Stomach smooth muscle (tissue), 2 donors: ENCODE measurements at regions not wholly inside any gene's neighbourhood (a gene's known extent, or its start where the extent isn't known, plus 50 kb on each side); places are given as distances from the start of the nearest gene placed in this dataset.
"Not testable (repeated sequence)": the region's sequence is repeated elsewhere in the genome, so short reads cannot be mapped to it uniquely, and the experiment has no call there.

ENCODE experiments used
- H3K27ac ChIP-seq: one replicate; pipeline ENCODE4 v1.7.0; 2013; ENCODE audit warnings: mild to moderate bottlenecking, low read length, inconsistent platforms
- H3K27me3 ChIP-seq, 2 donors: one replicate each; pipeline ENCODE4 v1.7.0; 2013; ENCODE audit warnings: low read length in 2 of 2; ENCODE audit not compliant: insufficient read depth in 2 of 2, control insufficient read depth in 1 of 2
- H3K36me3 ChIP-seq, 2 donors: one replicate each; pipeline ENCODE4 v1.7.0; 2013; ENCODE audit warnings: low read length in 2 of 2; ENCODE audit not compliant: control insufficient read depth in 2 of 2, insufficient read depth in 2 of 2
- H3K4me1 ChIP-seq: one replicate; pipeline ENCODE4 v1.7.0; 2013; ENCODE audit warnings: low read length; ENCODE audit not compliant: control insufficient read depth, insufficient read depth
- H3K4me3 ChIP-seq, 2 donors: one replicate each; pipeline ENCODE4 v1.7.0; 2013; ENCODE audit warnings: low read length in 2 of 2
- H3K9ac ChIP-seq, 2 donors: one replicate each; pipeline ENCODE4 v1.7.0; 2013; ENCODE audit warnings: low read length in 2 of 2, mild to moderate bottlenecking in 1 of 2
- H3K9me3 ChIP-seq, 2 donors: one replicate each; pipeline ENCODE4 v1.7.0; 2013; ENCODE audit warnings: low read length in 2 of 2; ENCODE audit not compliant: control insufficient read depth in 2 of 2
- donor health status: healthy.
- donor health status: Pancreatic carcinoma.

DNA sequence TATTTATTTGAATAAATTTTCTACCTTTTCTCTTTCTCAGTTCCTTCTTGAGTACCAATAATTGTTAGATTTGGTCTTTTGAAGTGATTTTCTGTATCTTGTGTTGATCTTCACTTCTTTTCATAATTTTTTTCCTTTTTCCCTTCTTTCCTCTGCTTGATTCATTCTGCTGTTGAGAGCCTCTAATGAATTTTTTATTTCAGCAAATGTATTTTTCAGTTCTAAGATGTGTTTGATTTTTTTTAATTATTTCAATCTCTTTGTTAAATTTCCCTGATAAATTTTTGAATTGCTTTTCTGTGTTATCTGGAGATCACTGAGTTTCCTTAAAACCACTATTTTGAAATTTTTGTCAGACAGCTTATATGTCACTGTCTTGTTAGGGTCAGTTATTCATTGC lies 155.4 kb upstream of the IL15 start:
- Histone ChIP-seq H3K27me3 (no peaks in the 10 kb centered on the region), H3K27ac (no peak overlapping the region), H3K36me3 (no peaks in the 10 kb centered on the region), H3K4me1 (no peaks in the 10 kb centered on the region), H3K9ac (no peak overlapping the region), H3K9me3 (peaks cover 11 to 15% of the 10 kb centered on the region in 2 donors), H3K4me3 (no peak overlapping the region)

DNA sequence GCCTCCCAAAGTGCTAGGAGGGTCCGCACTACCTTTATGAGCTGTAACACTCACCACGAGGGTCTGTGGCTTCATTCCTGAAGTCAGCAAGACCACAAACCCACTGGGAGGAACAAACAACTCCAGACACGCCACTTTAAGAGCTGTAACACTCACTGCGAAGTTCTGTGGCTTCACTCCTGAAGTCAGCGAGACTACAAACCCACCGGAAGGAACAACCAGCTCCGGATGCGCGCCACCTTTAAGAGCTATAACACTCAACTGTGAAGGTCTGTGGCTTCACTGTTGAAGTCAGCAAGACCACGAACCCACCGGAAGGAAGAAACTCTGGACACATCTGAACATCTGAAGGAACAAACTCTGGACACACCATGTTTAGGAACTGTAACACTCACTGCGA lies 152.1 kb upstream of the IL15 start:
- H3K27me3 ChIP-seq, H3K27ac ChIP-seq, H3K4me3 ChIP-seq, H3K36me3 ChIP-seq, H3K9ac ChIP-seq, H3K4me1 ChIP-seq: not testable (repeated sequence)
- H3K9me3 ChIP-seq: peaks cover 11 to 15% of the 10 kb centered on the region in 2 donors

DNA sequence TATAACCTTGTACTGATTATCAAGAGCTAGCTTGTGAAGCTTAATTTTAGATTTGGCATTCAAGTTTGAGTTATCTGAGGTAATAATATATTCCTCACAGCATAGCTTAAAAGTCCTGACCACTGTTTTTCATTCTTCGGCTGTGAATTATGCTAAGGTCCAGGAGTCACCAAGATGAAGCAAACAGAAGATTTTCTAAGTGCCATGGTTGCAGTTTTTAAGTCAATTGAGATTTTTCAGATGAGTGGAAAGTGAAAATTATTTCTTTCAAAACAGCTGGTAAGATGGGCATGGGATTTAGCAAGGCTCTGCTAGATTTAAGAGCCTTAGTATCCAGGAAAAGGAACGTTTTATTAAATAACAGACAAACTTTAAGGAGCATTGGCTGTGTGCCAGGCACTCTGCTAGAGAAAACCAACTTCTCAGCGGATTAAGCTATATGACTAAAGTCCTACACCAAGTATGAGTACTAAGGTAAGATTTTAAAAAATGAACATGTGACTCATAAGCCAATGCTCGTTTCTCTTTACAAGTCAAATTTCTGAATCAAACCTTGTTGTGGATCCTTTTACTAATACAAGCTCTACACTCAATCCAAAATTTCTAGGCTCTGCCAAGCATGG lies 149.9 kb upstream of the IL15 start:
- Histone ChIP-seq H3K9ac (no peak overlapping the region), H3K4me3 (no peak overlapping the region), H3K27me3 (no peaks in the 10 kb centered on the region), H3K4me1 (no peaks in the 10 kb centered on the region), H3K9me3 (peaks cover 5 to 7% of the 10 kb centered on the region in 2 donors), H3K27ac (no peak overlapping the region), H3K36me3 (no peaks in the 10 kb centered on the region)

DNA sequence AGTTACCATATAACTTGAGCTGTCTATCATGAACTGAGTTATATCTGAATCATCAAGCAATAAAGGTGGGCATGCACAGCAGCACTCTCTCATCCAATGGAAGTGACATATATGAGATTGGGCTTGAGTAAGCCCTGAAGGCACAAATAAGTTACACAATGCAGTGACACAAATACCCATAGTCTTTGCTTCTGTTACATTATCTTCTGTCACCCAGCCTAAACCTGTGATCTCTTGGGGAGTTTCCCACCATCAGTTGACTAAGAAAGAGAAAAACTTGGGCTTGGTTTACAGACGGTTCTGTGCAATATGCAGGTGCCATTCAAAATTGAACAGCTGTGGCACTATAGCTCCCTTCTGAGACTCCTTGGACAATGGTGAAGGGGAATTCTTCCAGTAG lies 138.8 kb upstream of the IL15 start:
- no peak overlapping the region for H3K4me3 ChIP-seq
- no peaks in the 10 kb centered on the region for H3K4me1 ChIP-seq
- no peaks in the 10 kb centered on the region for H3K27me3 ChIP-seq
- no peaks in the 10 kb centered on the region for H3K36me3 ChIP-seq
- H3K9me3 ChIP-seq: no peaks in the 10 kb centered on the region
- no peak overlapping the region for H3K9ac ChIP-seq
- no peak overlapping the region for H3K27ac ChIP-seq

DNA sequence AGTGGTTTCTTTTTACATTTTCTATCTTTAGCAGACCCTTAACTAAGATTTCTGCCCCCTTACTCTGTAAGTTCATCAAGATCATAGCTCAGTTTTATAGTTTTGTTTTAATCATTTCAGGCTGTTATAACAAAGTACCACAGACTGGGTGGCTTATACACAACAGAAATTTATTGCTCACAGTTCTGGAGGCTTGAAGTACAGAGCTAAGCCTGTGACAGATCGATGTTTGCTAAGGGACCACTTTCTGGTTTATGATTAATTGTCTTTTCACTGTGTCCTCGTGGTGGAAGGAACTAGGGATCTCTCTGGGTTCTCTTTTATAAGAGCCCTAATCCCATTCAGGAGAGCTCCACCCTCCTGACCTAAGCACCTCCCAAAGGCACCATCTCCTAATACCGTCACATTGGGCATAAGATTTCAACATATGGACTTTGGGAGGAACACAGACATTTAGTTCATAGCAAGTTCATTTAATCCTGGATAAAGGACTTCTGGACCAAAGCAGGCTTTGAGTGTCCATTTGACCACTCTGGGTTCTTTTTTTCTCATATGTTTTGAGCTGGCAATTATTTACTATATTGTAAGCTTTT lies 137.0 kb upstream of the IL15 start:
- Histone ChIP-seq H3K36me3 (no peaks in the 10 kb centered on the region), H3K27ac (no peak overlapping the region), H3K9ac (no peak overlapping the region), H3K4me1 (no peaks in the 10 kb centered on the region), H3K9me3 (no peaks in the 10 kb centered on the region), H3K27me3 (no peaks in the 10 kb centered on the region), H3K4me3 (no peak overlapping the region)

DNA sequence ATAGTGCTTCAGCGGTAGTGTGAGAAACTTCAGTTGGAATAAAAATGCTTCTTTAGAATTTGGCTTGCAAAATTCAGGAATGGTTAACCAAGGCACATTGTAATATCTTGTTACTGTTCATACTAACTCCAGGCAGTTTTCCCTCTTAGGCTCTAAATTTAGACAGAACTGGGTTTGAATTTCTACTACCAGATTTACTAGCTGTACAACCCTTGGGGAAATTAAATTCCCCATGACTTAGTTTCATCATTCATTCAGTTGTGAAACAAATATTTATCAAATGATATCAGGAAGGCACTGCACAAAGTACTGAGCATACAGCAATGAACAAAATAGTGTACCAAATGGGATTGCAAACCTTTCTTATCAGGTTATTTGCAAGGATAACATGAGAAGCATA lies 135.0 kb upstream of the IL15 start:
- Histone ChIP-seq H3K4me1 (no peaks in the 10 kb centered on the region), H3K36me3 (no peaks in the 10 kb centered on the region), H3K4me3 (no peak overlapping the region), H3K9me3 (no peaks in the 10 kb centered on the region), H3K27ac (no peak overlapping the region), H3K9ac (no peak overlapping the region), H3K27me3 (no peaks in the 10 kb centered on the region)

DNA sequence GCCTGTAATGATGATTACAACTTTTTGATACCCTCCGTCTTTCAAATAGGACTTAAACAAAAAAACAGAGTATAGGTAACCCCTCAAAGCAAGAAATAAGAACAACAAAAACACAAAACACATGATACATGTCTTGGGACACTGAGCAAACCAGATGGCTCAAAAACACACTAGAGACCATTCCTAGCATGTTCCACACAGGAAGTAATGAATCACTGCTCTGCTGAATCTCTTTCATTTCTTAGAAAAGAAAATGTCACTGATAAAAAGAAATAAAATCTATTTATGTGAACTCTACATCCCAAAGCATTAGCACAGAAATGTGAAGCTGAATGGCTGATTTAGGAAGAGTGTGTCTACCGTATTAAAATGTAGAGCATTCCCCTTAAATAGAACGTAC lies 134.5 kb upstream of the IL15 start:
- Histone ChIP-seq H3K27me3 (no peaks in the 10 kb centered on the region), H3K9ac (no peak overlapping the region), H3K4me3 (no peak overlapping the region), H3K36me3 (no peaks in the 10 kb centered on the region), H3K27ac (no peak overlapping the region), H3K9me3 (no peaks in the 10 kb centered on the region), H3K4me1 (no peaks in the 10 kb centered on the region)

DNA sequence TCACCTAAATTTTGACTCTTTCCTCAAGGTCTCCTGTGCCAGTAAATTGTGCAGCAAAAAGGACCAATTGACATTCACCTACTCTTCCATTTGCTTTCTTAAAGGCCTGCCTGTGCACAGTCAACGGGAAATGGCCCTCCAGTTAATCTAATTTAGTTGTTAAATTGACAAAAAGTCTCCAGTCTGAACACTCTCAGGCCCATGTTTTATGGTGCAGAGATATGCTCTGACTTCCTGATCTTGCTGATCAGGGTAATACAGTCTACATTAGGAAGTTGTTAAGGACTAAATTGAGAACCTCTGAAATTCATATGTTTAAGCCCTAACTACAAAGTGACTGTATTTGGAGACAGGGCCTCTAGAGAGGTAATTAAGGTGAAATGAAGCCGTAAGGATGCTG lies 133.6 kb upstream of the IL15 start:
- Histone ChIP-seq H3K4me1 (no peaks in the 10 kb centered on the region), H3K36me3 (no peaks in the 10 kb centered on the region), H3K9me3 (no peaks in the 10 kb centered on the region), H3K27ac (no peak overlapping the region), H3K27me3 (no peaks in the 10 kb centered on the region), H3K4me3 (no peak overlapping the region), H3K9ac (no peak overlapping the region)

DNA sequence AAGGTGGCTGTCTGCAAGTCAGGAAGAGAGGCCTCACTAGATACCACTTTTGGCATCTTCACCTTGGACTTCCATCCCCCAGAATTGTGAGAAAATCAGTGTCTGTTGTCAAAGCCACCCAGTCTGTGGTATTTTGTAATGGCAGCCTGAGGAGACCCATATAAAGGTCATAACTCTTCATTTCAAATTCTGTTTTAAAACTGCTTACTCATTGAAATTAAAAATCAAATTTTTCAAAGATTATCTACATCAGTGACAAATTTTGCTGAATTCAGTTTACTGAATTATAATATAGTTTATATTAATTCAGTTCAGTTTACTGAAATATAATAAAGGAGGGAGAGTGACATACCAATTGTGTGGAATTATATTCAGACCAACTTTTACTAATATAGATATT lies 133.1 kb upstream of the IL15 start:
- no peak overlapping the region for H3K9ac ChIP-seq
- no peak overlapping the region for H3K27ac ChIP-seq
- H3K27me3 ChIP-seq: no peaks in the 10 kb centered on the region
- no peaks in the 10 kb centered on the region for H3K4me1 ChIP-seq
- no peak overlapping the region for H3K4me3 ChIP-seq
- no peaks in the 10 kb centered on the region for H3K9me3 ChIP-seq
- no peaks in the 10 kb centered on the region for H3K36me3 ChIP-seq

DNA sequence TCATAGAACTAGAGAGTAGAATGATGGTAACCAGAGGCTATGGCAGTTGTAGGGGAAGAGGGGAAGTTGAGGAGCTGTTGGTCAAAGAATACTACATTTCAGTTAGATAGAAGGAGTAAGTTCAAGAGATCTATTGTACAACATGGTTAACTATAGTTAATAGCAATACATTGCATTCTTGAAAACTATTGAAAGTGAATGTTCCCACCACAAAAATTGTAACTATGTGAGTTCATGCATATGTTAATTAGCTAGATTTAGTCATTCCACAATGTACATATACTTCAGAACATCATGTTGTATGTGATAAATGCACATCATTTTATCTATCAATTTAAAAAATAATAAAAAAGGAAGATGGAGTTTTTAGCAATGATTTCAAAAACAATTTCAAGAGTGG lies 125.3 kb upstream of the IL15 start:
- H3K4me1 ChIP-seq: no peaks in the 10 kb centered on the region
- no peak overlapping the region for H3K27ac ChIP-seq
- no peaks in the 10 kb centered on the region for H3K27me3 ChIP-seq
- H3K9ac ChIP-seq: no peak overlapping the region
- no peaks in the 10 kb centered on the region for H3K36me3 ChIP-seq
- peaks cover 0 to 4% of the 10 kb centered on the region in 2 donors for H3K9me3 ChIP-seq
- no peak overlapping the region for H3K4me3 ChIP-seq

DNA sequence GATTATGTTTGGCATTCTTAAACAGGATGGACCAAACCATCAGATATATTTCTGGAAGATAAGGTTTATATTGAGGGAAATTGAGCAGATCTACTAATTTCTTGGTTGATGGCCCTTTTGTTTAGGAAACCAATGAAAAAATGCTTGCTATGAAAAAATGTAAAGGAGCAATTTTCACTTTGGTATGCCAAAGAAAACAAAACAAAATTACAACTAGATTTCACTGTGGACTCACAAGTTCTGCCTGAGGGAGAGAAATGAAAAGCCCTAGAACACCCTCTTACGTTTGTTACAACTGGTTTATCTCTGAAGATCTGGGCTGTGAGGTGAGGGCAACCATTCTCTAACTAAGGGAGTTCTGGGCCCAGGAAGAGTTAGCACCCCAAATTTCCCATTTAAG lies 122.5 kb upstream of the IL15 start:
- H3K4me1 ChIP-seq: no peaks in the 10 kb centered on the region
- H3K36me3 ChIP-seq: no peaks in the 10 kb centered on the region
- H3K9ac ChIP-seq: no peak overlapping the region
- no peaks in the 10 kb centered on the region for H3K27me3 ChIP-seq
- H3K9me3 ChIP-seq: peaks cover 0 to 4% of the 10 kb centered on the region in 2 donors
- no peak overlapping the region for H3K4me3 ChIP-seq
- H3K27ac ChIP-seq: no peak overlapping the region
